HG02943 (cell line): ENCODE measurements at regions not wholly inside any gene's neighbourhood (a gene's known extent, or its start where the extent isn't known, plus 50 kb on each side); places are given as distances from the start of the nearest gene placed in this dataset.

Experiments
- ATAC-seq: cut with Tn5 transposase; IDR thresholded peaks from one replicate; pipeline ENCODE4 v1.9.1; 2021; ENCODE audit warnings: mild to moderate bottlenecking, low read depth, moderate library complexity; ENCODE audit not compliant: unreplicated experiment

DNA sequence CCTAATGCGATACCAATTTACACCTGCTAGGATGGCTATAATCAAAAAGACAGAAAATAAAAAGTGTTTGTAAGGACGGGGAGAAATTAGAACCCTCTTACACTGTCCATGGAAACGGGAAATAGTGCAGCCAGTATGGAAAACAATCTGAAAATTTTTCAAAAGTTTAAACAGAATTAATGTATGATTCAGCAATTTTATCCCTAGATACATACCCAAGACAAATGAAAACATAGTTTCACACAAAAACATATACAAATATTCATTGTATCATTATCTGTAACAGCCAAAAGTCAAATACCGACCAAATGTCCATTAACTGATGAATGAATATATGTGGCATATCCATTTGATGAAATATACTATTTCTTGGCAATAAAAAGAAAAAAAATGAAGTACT lies 313.5 kb upstream of the GYPC start:
- ATAC-seq = no peak

DNA sequence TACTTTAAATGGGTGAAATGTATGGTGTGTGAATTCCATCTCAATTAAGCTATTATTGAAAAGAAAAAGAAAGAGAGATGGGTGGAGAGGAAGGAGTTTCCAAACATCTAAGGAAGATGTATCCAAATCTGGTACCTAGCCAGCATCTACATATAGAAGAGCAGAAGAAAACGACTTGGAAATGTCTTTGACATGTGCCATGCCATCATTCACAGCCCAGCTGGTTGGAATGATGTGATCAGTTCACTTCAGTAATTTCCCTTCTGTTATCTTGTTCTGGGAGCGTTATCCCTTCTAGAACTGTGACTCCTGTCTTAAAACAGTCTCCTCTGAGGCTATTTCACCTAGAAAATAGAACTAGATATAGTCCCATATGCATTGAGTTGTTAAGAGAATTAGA lies 312.8 kb upstream of the GYPC start:
- no peak for ATAC-seq

DNA sequence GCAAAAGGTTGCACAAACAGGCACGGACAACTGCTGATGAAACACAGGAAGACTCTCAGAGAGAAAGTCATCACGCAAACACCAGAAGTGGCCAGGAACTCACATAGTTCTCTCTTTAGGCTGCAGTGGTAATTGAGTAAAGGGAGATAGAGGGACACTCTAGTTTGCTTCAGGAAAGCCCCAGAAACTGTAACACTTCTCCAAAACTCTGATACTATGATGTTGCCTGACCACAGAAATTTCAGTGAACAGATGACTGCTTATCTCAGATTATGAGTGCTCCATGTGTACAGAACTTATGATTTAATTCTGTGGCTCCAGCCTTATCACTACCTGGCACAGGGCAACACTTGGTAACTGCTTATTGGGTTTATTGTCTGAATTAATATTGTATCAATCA lies 311.5 kb upstream of the GYPC start:
- ATAC-seq = no peak

DNA sequence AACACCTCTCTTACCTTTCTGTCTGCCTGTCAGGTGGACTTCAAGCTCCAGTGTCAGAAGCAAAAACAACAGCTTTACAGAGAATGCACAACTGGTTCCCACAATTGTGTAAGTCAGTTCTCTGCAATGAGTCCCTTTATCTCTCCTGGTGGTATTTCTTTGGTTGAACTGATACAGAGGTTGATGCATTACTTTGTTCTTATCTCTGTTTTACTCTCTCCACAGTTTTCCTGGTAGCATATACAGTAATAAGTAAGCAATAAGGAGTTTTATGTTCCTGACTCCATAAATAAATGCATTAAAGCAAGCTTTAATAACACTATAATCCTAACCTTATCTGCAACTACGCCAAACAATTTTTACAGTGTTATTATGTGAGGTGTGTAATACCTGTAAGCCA lies 310.3 kb upstream of the GYPC start:
- no peak for ATAC-seq

DNA sequence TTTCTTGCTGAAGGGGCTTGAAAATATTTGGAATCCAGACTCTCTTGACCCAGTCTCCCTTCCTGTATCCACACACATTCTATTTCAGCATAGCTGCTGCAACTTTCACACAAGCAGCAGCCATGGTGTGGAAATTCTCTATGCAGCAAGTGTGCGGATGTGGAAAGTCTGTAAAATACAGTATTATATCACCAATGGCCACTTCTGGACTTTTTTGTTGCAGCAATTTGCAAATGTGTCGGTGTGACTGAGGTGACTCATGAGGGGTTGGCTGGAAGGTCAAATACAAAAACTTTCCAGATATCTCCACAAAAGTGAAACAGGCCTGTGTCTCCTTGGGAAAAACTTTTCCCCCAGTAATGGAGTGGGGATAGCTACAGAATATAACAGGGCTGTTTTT lies 299.3 kb upstream of the GYPC start:
- ATAC-seq = no peak

DNA sequence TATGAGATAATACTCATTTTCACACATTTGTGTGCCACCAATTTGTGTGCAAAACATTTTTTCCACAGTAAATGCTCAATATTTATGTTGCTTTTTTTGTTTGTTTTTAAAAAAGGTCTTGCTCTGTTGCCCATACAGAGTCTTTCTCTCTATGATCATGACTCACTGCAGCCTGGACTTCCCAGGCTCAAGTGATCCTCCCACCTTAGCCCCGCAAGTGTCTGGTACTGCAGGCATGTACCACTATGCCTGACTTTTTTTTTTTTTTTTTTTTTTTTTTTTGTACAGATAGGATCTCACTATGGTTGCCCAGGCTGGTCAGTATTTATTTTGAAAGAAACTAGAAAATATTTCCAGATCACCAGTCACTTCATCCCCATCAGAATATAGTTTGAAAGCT lies 297.8 kb upstream of the GYPC start:
- ATAC-seq = no peak

DNA sequence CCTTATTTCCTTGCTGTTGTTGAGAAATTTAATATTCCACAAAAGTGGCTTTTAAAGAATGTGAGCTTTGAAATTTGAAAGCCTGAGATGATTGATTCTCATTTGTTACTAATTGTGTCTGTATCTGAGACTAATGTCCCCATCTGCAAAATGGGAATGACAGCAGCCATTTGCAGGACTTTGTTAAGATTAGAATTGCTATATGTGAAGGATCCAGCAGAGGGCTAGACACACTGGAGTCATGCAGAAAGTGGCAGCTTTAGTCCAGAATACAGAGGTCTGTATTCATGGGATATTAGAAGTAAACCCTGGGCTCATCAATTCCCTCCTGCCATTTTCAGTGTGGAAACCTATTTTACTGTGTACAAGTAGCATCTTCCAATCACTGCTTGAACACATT lies 296.5 kb upstream of the GYPC start:
- peak; percentile 72 for ATAC-seq

DNA sequence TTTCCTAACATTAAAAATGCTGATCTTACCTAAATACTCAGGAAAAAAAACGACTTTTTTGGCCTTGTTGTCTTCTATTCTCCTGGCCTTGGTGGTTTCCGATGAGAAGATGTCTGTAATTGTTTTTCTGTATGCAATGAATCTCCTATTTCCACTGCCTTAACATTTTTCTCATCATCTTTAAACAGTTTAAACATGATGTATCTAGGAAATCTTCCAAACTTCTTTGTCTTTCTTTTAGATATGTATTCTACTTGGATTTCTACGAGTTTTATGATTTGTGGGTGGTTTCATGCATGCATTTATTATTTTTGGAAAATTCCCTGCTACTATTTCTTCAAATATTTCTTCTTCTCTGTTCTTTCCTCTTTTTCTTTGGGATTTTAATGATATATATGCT lies 288.6 kb upstream of the GYPC start:
- ATAC-seq = no peak

DNA sequence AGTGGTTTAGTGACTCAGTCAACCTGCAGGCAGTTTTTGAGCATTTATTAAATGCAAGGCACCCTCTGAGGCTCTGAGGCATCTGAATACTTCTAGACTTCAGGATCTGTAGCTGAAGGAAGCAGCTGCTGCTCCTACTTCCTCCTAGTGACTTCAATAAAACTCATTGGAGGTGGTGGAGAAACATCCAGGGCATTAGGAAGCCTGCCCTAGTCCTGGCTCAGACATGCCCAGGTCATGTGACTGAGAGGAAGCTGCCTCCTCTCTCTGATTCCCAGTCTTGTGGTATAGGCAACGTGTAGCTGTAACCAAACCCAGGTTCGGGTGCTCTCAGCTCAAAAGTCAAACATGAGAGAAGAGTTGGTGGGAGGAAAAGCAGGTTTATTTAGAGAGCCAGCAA lies 287.2 kb upstream of the GYPC start:
- no peak for ATAC-seq

DNA sequence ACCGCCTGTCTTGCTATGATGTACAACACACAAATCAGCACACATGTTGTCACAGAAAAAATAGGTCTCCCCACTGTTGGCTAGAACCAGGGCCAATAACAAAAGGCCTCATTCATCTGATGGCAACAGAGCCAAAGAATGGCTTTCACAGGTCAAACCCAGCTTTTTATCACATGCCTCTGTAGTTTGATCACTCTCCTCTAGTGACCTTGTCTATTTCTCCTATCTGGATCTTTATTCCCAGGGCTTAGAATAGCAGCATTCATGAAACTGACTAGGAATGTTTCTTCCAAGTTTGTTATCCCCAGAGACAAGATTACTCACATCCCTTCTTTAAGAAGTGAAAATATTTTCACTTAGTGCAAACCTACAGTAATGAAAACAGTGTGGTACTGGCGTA lies 285.8 kb upstream of the GYPC start:
- no peak for ATAC-seq

DNA sequence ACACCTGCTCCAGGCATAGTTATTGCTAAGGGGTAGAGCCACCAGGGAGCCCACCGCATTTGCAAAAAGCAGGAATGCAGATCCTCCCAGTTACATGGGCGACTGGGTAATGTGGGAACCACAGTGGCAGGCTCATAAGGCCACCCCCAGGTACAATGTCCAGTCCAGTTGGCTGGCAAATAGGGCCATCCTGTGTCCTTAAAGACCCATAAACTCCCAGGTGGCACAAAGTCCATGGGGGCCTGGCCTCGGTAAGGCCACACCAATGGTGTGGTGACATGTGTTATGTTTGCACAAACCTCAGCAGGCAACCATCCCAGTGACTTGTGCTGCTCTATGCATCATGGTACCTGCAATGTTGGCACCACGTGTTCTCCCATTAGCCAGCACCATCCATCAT lies 283.6 kb upstream of the GYPC start:
- no peak for ATAC-seq

DNA sequence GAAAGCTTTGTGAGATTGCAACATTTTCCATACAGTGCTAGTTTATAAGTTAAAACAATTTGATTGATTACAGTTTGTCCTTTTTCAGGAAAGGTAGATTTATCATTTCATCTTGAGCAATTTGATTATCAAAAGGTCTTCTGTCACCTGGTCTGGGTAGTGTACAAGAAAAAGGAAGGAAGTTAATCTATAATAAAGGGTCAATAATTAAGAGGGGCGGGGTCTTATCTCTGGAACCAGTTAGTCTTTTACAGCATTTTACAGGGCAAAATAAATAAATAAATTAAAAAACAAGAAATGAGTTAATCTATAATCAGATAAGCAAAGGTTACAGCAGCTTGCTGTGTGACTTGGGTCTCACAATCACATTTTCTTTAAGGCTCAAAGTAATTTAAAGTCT lies 277.8 kb upstream of the GYPC start:
- ATAC-seq = no peak

DNA sequence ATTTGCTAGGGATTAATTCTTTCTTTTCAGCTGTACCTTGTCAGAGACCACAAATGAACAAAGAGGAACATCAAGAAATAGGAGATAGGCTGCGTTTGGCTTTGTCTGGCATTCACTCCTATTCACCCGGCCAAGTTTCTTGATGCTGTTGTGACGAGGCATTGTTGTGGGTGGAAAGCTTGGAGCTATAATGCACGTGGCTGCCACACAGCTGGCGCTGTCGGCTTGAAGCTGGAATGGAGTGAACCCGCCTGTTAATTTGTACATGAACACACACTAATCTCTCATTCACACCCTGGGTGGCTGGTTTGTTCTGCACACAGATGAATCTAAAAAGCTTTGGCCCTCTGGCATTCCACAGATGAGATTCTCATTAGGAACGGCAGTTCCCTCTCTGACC lies 274.9 kb upstream of the GYPC start:
- ATAC-seq = no peak

DNA sequence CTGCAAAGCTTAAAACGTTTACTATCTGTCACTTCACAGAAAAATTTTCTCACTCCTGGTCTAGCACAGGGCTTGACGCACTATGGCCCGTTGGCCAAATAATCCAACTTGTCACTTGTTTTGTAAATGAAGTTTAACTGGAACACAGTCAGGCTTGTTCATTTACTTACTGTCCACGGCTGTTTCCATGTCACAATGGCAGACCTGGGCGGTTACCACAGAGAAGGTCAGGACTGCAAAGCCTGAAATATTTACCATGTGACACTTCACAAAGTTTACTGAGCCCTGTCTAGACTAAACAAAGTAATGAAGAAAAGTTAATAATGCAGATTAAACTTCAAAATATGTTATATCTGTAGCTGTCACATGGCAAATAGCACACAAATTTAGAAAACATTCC lies 273.0 kb upstream of the GYPC start:
- ATAC-seq = no peak

DNA sequence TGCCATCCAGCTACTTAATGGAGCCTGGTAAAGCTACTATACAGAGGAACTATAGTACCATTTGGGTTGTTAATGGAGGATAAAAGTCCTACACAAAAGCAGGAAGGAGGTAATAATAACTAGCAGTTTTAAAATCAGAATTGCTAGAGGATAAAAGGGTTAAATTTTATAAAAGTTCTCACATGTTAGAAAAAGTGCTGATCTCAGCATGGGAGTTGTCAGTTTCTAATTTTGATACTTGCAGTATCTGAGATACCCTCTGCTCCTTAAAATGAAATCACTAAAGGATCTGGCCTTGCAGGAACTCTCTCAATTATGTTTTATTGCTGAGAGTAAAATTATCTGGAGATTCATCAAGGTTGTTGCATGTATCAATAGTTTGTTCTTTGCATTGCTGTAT lies 272.2 kb upstream of the GYPC start:
- ATAC-seq = no peak

DNA sequence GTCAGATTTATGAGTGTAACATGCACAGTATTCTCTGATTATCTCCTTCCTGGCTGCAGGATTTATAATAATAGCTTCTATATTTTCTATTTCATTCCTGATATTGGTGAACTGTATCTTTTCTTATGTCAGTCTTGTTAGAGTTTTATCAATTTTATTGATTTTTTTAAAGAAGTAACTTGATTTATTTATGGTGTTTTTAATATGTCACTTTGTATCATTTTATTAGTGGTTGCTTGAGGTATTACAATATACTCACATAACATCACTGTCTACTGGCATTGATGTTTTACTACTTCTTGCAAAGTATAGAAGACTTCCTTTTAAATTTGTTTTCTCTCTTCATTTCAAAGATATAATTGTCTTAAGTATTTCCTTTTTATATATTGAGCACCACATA lies 270.5 kb upstream of the GYPC start:
- no peak for ATAC-seq

DNA sequence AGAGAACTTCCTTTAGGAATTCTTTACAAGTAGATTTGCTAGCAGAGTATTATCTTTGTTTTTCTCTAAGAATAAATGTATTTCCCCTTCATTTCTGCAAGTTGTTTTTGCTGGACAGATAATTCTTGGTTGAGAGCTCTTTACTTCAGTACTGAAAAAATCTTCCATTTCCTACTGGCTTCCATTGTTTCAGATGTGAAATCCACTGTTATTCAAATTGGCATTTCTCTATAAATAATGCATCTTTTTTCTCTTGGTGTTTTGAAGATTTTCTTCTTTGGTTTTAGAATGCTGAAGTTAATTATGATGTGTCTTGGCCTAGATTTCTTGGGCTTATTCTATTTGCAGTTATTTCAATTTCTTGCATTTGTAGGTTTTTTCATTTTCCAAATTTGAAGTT lies 270.0 kb upstream of the GYPC start:
- ATAC-seq = no peak

DNA sequence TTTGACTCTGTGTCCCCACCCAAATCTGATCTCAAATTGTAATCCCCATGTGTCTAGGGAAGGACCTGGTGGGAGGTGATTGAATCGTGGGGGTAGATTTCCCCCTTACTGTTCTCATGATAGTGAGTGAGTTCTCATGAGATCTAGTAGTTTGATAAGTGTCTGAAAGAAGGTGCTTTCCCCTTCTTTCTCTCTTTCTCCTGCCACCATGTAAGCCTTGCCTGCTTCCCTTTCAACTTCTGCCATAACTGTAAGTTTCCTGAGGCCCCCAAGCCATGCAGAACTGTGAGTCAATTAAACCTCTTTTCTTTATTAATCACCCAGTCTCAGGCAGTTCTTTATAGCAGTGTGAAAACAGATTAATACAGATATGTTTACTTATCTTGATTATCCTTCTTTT lies 266.5 kb upstream of the GYPC start:
- ATAC-seq = no peak

DNA sequence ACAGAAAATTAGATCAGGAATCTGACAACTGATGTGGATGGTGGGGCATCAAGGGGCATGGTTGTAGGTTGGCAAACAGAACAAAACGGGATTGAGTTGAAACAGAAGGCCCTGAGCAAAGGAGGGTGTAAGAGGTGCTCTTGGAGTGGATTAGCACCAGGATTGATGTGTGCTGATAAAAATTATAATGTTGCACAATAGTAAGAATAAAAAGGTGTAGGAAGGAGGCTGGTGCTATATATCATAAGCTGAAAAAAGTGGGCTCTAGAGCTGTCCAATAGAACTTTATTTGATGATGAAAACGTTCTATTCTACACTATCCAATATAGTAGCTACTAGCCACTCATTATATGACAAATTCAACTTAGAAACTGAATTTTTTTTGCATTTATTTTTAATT lies 263.1 kb upstream of the GYPC start:
- no peak for ATAC-seq

DNA sequence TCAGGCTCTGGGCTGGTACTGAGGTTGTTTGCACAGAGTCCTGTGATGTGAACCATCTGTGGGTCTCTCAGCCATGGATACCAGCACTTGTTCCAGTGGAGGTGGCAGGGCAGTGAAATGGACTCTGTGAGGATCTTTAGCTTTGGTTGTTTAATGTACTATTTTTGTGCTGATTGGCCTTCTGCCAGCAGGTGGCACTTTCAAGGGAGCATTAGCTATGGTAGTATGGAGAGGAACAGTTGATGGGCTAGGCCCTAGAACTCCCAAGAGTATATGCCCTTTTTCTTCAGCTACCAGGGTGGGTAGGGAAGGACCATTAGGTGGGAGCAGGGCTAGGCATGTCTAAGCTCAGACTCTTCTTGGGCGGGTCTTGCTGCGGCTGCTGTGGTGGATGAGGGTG lies 257.0 kb upstream of the GYPC start:
- no peak for ATAC-seq

DNA sequence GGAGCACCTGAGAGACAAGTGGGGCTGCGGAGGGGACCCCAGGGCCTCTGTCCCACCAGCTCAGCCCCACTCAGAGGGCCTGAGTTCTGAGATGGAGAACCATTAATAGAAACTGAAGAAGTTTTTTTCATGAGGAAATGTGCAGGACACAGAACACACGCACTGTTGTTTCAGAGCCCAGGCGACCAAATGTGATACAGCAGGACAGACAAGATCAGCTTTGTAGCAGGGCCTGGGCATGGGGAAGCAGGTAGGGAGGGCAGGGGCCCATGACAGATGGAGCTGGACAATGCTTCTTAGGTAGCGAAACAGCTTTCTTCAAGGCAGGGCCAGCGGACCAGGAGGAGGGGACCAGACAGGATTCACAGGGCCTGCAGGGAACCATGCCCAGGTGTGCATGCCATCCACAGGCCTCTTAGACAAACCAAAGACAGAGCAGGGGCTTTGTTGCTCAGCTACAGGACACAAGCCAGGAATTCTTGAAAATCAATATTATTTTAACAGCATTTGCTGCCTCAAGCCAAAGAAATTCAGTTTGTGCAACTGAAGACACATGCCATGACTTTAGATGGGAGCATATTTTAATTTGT lies 252.8 kb upstream of the GYPC start:
- no peak for ATAC-seq

DNA sequence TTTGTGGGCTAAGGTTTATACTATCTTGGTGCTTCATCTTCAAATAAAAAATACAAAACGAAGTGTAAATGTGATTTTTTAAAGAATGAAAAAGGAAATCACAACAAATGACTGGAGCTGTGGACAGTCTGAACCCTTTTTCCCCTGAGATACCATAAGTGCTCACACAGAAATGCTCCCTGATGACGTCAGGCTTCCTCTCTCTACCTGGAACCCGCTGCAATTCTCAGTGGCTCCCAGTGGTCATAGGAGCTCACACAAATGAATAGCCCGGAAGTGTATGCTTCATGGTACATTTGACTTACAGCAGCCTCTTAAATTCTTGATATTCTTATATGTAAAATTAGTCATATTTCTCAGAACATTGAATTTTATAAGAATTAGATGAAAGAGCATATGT lies 249.7 kb upstream of the GYPC start:
- ATAC-seq = no peak

DNA sequence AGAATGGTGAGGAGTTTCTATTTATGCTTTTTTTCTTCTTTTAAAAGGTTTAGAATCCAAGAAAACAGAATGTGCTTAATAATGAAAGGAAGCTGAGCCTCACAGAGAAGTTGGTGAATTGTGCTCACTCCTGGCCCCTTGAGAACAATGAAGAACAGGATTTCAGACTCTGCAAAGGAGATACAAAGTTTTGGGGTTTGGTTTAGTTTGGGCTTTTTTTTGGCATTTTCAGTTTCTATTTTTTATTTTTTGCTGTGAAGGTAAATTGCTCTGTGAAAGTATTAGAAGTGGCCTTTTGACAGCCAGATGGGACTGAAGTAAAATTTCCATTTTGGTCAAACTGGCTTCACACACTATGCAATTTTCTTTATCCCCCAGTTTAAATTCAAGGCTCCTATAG lies 247.3 kb upstream of the GYPC start:
- ATAC-seq = no peak
